Breast epithelium (tissue), 3 donors: ENCODE measurements at regions not wholly inside any gene's neighbourhood (a gene's known extent, or its start where the extent isn't known, plus 50 kb on each side); places are given as distances from the start of the nearest gene placed in this dataset.

ENCODE experiments used
- POLR2A ChIP-seq: fragments of 450-650 bp; IDR thresholded peaks from one replicate; pipeline ENCODE4 v1.6.1; 2016; ENCODE audit warnings: antibody characterized with exemption, mild to moderate bottlenecking, moderate library complexity
- POLR2AphosphoS5 ChIP-seq, 3 donors: sonication (generic); formaldehyde crosslinking; IDR thresholded peaks; one replicate each; pipeline ENCODE4 v1.6.1; 2017; ENCODE audit warnings: antibody characterized with exemption in 3 of 3

- TF ChIP-seq POLR2AphosphoS5 (IDR thresholded peaks at IDR 0.05) (no peak), POLR2A (no peak)
Measured at GRCh38 chr3:163548015-163548414, 1530.3 kb downstream of the SI start.
